ENCODE measurements at regions not wholly inside any gene's neighbourhood (a gene's known extent, or its start where the extent isn't known, plus 50 kb on each side); places are given as distances from the start of the nearest gene placed in this dataset.

DNA sequence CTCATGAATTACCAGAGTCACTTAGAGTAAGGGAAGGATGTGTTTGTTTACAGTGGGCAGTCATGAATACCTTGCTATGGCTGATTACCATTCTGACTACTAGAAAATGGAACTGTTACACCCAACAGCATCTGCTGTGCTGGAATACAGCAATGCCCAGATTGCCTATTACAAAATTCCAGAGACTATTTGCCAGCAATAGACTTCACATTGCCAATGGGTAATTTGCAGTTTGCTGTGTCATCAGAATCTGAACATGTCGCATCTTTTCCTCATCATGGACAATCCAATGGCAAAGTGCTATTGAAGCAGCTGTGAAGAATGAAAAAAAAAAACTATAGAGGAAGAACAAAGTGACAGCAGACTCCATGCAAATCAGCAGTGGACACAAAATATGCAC lies 356.6 kb downstream of the CXXC4 start:
- Mint-ChIP-seq H3K4me1 (ENCODE audit: low read depth) (no peaks in the 10 kb centered on the region), H3K36me3 (ENCODE audit: low read depth) (no peaks in the 10 kb centered on the region), H3K9me3 (peaks cover 50% of the 10 kb centered on the region), H3K4me3 (no peak overlapping the region), H3K27me3 (ENCODE audit: insufficient read depth) (no peaks in the 10 kb centered on the region; the same call in 1 of the 2 replicates), H3K27ac (no peak overlapping the region)
- TF ChIP-seq, protein P1, sequence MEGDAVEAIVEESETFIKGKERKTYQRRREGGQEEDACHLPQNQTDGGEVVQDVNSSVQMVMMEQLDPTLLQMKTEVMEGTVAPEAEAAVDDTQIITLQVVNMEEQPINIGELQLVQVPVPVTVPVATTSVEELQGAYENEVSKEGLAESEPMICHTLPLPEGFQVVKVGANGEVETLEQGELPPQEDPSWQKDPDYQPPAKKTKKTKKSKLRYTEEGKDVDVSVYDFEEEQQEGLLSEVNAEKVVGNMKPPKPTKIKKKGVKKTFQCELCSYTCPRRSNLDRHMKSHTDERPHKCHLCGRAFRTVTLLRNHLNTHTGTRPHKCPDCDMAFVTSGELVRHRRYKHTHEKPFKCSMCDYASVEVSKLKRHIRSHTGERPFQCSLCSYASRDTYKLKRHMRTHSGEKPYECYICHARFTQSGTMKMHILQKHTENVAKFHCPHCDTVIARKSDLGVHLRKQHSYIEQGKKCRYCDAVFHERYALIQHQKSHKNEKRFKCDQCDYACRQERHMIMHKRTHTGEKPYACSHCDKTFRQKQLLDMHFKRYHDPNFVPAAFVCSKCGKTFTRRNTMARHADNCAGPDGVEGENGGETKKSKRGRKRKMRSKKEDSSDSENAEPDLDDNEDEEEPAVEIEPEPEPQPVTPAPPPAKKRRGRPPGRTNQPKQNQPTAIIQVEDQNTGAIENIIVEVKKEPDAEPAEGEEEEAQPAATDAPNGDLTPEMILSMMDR (IDR thresholded peaks at IDR 0.05) = no peak
- no peak for DNase-seq

GRCh38 chr4:104129243-104129642 lies 365.5 kb downstream of the CXXC4 start:
- H3K9me3 Mint-ChIP-seq = peaks cover 31% of the 10 kb centered on the region
- H3K27me3 Mint-ChIP-seq (ENCODE audit: insufficient read depth) = no peaks in the 10 kb centered on the region
- H3K4me3 Mint-ChIP-seq = no peak overlapping the region
- H3K27ac Mint-ChIP-seq = no peak overlapping the region
- H3K36me3 Mint-ChIP-seq (ENCODE audit: low read depth) = no peaks in the 10 kb centered on the region
- TF ChIP-seq, protein P1 (IDR thresholded peaks at IDR 0.05) = no peak
- no peak for DNase-seq
- no peaks in the 10 kb centered on the region for H3K4me1 Mint-ChIP-seq (ENCODE audit: low read depth)

DNA sequence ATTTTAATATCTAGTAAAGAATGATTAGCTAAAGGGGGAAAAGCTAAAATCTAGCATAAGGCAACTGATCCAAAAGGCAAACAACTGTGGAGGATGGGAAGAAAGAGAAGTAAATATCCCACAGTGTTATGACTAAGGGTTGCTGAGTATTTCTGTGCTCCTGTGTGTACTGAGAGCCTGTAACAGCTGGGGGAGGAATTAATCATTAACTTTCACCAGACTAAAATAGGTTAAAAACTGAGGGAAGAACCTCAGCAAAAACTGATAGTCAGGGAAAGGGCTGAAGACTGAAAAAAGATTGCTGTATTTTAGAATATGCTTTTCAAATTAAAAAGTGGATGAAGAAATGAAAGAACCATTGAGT lies 365.9 kb downstream of the CXXC4 start:
- H3K4me3 Mint-ChIP-seq = no peak overlapping the region
- no peak for DNase-seq
- no peaks in the 10 kb centered on the region for H3K36me3 Mint-ChIP-seq (ENCODE audit: low read depth)
- H3K4me1 Mint-ChIP-seq (ENCODE audit: low read depth) = no peaks in the 10 kb centered on the region
- no peaks in the 10 kb centered on the region for H3K27me3 Mint-ChIP-seq (ENCODE audit: insufficient read depth)
- peaks cover 34% of the 10 kb centered on the region for H3K9me3 Mint-ChIP-seq
- H3K27ac Mint-ChIP-seq = no peak overlapping the region
- TF ChIP-seq, protein P1 (IDR thresholded peaks at IDR 0.05) = no peak

DNA sequence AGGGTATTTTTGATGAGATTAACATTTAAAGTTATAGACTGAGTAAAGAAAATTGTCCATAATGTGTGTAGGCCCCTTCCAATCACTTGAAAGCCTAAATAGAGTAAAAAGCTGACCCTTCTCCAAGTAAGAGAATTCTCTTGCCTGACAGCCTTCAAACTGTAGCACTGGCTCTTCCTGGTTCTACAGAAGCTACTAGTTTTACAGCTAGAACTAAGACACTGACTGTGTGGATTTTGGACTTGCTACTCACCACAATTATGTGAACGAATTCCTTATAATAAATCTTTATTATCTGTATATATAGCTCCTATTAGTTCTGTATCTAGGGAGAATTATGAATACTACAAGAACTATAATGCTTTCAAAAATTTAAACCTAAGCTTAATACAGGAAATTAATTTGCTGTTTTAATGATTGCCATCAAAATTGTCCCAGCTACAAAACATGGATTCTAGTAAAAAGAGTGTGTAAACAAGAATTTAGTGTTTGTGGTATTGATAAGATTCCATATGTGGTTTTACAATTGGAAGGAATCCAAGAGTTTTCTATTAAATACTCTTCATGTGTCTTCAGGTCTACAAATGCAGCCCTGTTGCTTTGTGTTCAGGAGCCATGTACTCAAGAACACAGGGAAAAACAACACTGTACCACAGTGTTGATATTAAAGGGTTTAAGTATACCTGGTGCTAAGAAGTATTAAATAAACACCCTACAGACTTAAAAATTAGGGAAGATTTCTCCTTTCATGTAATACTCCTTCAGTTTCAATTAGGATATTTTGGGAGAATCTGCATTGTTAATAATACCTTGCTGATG lies 366.5 kb downstream of the CXXC4 start:
- H3K36me3 Mint-ChIP-seq (ENCODE audit: low read depth) = no peaks in the 10 kb centered on the region
- no peak overlapping the region for H3K27ac Mint-ChIP-seq
- H3K9me3 Mint-ChIP-seq = peaks cover 40% of the 10 kb centered on the region
- no peak for DNase-seq
- TF ChIP-seq, protein P1 (IDR thresholded peaks at IDR 0.05) = no peak
- no peaks in the 10 kb centered on the region for H3K27me3 Mint-ChIP-seq (ENCODE audit: insufficient read depth)
- no peaks in the 10 kb centered on the region for H3K4me1 Mint-ChIP-seq (ENCODE audit: low read depth)
- H3K4me3 Mint-ChIP-seq = no peak overlapping the region

DNA sequence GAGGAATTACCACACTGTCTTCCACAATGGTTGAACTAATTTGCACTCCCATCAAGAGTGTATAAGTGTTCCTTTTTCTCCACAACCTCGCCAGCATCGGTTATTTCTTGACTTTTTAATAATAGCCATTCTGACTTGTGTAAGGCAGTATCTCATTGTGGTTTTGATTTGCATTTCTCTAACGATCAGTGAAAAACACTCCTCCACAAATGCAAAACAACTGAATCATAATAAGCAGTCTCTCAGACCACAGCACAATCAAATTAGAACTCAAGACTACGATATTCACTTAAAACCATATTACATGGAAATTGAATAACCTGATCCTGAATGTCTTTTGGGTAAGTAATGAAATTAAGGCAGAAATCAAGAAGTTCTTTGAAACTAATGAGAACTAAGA lies 371.7 kb downstream of the CXXC4 start:
- DNase-seq = no peak
- Mint-ChIP-seq H3K4me1 (ENCODE audit: low read depth) (no peaks in the 10 kb centered on the region), H3K27ac (no peak overlapping the region), H3K27me3 (ENCODE audit: insufficient read depth) (no peaks in the 10 kb centered on the region), H3K4me3 (no peak overlapping the region), H3K36me3 (ENCODE audit: low read depth) (no peaks in the 10 kb centered on the region), H3K9me3 (peaks cover 45% of the 10 kb centered on the region)
- TF ChIP-seq, protein P1 (IDR thresholded peaks at IDR 0.05) = no peak
